GM10248 (cell line): ENCODE measurements at regions not wholly inside any gene's neighbourhood (a gene's known extent, or its start where the extent isn't known, plus 50 kb on each side); places are given as distances from the start of the nearest gene placed in this dataset.
"Not testable (repeated sequence)": the region's sequence is repeated elsewhere in the genome, so short reads cannot be mapped to it uniquely, and the experiment has no call there.

Experiments used
- CTCF ChIA-PET: fragments of 300-600 bp; sonication (Branson Sonifier 250); formaldehyde crosslinking; extraction: SDS; loops from one replicate; lab custom pipeline; 2021; ENCODE audit warnings: antibody characterized with exemption; lab: Yijun Ruan, JAX
- POLR2A ChIA-PET: fragments of 350-650 bp; sonication (Branson Sonifier 250); formaldehyde crosslinking; extraction: SDS; loops from one replicate; lab custom pipeline; 2020; ENCODE audit warnings: antibody characterized with exemption; lab: Yijun Ruan, JAX
- DNase-seq: peaks from one replicate; pipeline ENCODE4 v3.0.0; 2012; ENCODE audit errors: extremely low spot score
- CTCF ChIP-seq: IDR thresholded peaks from 2 replicates; pipeline ENCODE4 v1.5.1; 2012; ENCODE audit warnings: mild to moderate bottlenecking, low read depth; ENCODE audit errors: extremely low read depth, missing control alignments, control extremely low read depth

DNA sequence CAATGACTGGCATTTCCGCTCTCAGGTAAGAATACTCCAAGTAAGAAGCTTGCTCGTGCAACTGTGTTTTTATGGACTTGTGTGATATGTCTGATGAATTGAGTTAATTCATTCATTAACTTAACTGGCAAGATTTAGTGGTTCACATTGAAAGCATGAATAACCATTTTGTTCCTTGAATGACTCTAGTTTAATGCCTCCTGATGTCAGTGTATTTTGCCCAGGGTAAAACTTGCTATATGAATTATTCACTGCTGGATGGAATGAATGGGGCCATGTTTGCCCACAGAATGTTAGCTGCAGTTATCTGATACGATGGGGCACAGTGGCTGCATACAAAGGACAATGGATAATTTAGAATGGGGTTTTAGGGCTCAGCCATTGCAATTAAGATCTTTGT is 124.1 kb downstream of the ZNF365 start:
- POLR2A ChIA-PET, result no interaction called here
- CTCF ChIA-PET, result interaction anchor here (0.8 kb wide), 1 partner anchor 417 kb away, joined by 3 read pairs; no protein-coding TSS in a partner anchor
- DNase-seq, result no peak
- no peak for TF ChIP-seq CTCF

GRCh38 chr10:62500116-62500515 is 125.9 kb downstream of the ZNF365 start:
- CTCF ChIA-PET, DNase-seq, POLR2A ChIA-PET: not testable (repeated sequence)

DNA sequence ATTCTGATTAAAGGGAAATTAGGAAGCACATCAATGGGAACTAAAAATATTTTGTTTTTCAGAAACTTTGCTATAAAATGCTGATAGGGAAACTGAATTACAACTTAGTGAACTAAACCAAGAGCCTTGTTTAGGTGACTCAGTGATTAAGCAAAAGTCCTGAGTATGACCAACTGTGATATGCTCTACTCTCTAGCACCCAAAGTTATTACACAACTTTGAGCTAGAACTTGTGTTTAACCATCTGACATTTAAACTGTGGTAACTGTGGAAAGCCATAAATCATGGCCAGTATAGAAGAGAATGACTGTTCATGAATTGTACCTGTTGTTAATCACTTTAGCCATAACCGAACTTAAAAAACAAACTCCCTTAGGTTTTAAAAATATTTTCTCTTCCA is 127.4 kb downstream of the ZNF365 start:
- DNase-seq, result no peak
- TF ChIP-seq CTCF, result no peak
- ChIA-PET POLR2A (no interaction called here), CTCF (no interaction called here)

DNA sequence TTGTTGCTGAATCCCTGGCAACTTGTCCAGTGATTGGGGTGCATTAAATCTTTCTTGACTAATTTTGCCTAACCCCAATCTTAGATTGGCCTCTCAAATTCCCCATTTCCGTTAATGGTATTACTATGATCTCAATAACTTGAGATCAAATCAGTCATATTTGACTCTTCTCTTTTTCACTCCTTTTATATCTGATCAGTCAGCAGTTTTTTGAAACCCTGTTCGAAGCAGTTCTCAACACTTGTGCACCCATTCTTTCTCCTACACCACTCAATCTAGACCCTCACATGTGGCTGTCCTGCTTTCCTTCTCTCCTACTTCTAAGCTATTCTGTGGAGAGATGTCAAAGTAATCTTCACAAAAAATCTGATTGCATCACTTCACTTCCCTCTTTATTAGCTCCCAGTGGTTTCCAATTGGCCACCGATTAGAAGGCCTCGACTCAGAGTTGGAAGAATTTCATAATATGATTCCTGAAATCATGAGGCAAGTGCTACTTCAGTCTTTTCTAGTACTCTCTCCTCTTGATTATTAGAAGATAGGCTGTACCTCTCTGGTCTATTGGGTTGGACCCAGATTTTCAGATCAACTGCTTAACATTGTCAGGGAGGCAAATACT is 128.9 kb downstream of the ZNF365 start:
- TF ChIP-seq CTCF, result no peak
- POLR2A ChIA-PET, result no interaction called here
- CTCF ChIA-PET, result interaction anchor here (1.0 to 2.3 kb wide), 8 partner anchors 11 to 655 kb away, joined by 3 to 6 read pairs (median 4); no protein-coding TSS in a partner anchor
- DNase-seq, result no peak

DNA sequence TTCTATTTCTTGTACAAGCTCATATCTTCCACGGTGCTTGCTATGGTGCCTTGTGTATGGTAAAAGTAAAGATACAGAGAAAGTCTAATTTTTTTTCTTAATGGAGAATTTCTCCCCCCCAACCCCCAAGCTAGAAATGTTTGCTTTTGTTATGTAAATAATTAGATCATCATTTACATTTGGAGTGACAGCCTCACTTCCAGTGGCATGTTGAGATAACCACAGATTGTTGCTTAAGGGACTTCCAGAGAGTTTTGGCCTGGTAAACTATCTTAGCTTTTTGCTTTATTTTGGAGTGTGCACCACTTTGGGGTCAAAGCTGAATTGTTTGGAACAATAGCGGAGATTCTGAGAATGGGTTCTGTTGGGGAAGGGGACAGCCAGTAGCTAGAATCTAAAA is 129.7 kb downstream of the ZNF365 start:
- ChIA-PET POLR2A (no interaction called here), CTCF (interaction anchor here (1.0 to 2.3 kb wide), 6 partner anchors 12 to 654 kb away, joined by 3 to 6 read pairs (median 4); no protein-coding TSS in a partner anchor)
- TF ChIP-seq CTCF, result no peak
- no peak for DNase-seq

DNA sequence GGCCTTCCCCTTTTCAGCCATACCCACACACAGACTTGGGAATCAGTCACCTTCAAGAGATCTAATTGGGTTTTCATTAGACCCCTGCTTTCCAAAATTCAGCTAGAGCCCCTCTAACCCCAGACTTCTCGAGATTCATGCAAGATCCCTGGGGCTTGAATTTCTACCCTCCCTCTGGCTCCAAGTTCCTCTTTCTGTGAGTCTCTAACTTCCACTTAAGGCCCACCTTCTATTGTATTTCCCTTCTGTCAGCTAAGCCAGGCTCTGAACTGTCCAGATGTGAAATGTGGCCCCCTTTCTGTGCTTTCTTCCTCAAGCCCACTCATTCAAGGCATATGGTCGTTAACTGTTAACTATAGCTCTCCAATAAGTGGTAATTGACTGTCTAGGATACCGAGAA is 132.2 kb downstream of the ZNF365 start:
- DNase-seq, result no peak
- CTCF ChIA-PET, result interaction anchor here (1.0 to 1.2 kb wide), 2 partner anchors 10 to 23 kb away, joined by 3 read pairs; no protein-coding TSS in a partner anchor
- no peak for TF ChIP-seq CTCF
- POLR2A ChIA-PET, result no interaction called here

DNA sequence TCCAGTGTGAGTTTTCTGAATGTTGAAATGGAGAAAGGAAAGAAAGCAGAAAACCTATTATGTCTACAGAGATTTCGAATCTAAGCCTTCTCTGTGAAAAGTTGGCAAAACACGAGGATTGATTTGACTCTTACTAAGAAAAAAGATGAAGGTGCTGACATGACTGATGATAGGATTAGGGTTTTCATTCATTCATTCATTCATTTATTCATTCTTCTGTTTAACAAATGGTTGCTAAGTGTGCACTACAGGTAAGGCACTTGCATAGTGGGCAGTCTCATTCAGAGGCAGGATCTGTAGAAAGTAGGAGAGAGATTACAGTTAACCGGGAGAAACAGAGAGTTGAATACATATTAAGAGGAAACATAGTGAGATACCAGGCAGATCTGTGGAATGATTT is 137.1 kb downstream of the ZNF365 start:
- ChIA-PET CTCF (no interaction called here), POLR2A (no interaction called here)
- no peak for DNase-seq
- no peak for TF ChIP-seq CTCF
